Thyroid gland (tissue), 4 donors: ENCODE measurements at regions not wholly inside any gene's neighbourhood (a gene's known extent, or its start where the extent isn't known, plus 50 kb on each side); places are given as distances from the start of the nearest gene placed in this dataset.

ENCODE experiments used
- POLR2A ChIP-seq, 2 donors: fragments of 450-650 bp; IDR thresholded peaks; one replicate each; pipeline ENCODE4 v1.6.1; 2017; ENCODE audit warnings: antibody characterized with exemption in 2 of 2, mild to moderate bottlenecking in 2 of 2, moderate library complexity in 1 of 2
- TF ChIP-seq, protein P1 (sequence below), 6 experiments: fragments of 200-600 bp in 3 of 6; fragments of 450-650 bp in 3 of 6; sonication (generic) in 3 of 6; IDR thresholded peaks; one replicate each; pipeline ENCODE4 v1.5.1; 2016 to 2019; ENCODE audit warnings: antibody characterized with exemption in 6 of 6, mild to moderate bottlenecking in 2 of 6, inconsistent platforms in 1 of 6, moderate library complexity in 1 of 6

DNA sequence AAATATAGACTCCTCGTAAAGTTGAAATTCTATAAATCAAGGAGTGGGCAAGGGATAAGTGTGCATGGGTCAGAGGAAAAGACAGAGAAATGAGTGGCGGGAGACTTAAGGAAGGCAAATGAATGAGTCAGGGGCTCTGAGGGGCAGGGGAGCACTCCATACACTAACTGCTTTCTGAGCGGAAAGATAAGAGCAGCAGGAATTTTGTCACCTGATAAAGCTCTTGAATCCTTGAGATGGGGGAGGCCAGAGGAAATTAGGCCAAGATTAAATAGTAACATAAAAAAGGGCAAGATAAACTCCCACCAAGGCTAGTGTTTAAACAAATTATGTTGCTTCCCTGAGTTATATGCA, 191.0 kb upstream of the S1PR3 start:
- TF ChIP-seq, protein P1, sequence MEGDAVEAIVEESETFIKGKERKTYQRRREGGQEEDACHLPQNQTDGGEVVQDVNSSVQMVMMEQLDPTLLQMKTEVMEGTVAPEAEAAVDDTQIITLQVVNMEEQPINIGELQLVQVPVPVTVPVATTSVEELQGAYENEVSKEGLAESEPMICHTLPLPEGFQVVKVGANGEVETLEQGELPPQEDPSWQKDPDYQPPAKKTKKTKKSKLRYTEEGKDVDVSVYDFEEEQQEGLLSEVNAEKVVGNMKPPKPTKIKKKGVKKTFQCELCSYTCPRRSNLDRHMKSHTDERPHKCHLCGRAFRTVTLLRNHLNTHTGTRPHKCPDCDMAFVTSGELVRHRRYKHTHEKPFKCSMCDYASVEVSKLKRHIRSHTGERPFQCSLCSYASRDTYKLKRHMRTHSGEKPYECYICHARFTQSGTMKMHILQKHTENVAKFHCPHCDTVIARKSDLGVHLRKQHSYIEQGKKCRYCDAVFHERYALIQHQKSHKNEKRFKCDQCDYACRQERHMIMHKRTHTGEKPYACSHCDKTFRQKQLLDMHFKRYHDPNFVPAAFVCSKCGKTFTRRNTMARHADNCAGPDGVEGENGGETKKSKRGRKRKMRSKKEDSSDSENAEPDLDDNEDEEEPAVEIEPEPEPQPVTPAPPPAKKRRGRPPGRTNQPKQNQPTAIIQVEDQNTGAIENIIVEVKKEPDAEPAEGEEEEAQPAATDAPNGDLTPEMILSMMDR (IDR thresholded peaks at IDR 0.05): no peak
- no peak for TF ChIP-seq POLR2A (IDR thresholded peaks at IDR 0.05)
